AG04449 (cell line): ENCODE measurements at regions not wholly inside any gene's neighbourhood (a gene's known extent, or its start where the extent isn't known, plus 50 kb on each side); places are given as distances from the start of the nearest gene placed in this dataset.

Source experiments
- CTCF ChIA-PET: fragments of 350-600 bp; formaldehyde crosslinking; extraction: SDS; loops from one replicate; lab custom pipeline; 2021; ENCODE audit warnings: antibody characterized with exemption; lab: Yijun Ruan, JAX
- POLR2A ChIA-PET: fragments of 400-600, 350-600 bp; formaldehyde crosslinking; extraction: SDS; loops from one replicate; lab custom pipeline; 2020; ENCODE audit warnings: antibody characterized with exemption, inconsistent platforms; lab: Yijun Ruan, JAX
- DNase-seq: peaks from one replicate; pipeline ENCODE4 v3.0.0-alpha.2; 2010; ENCODE audit warnings: low read depth, low spot score
- H3K4me3 ChIP-seq: 2 replicates; pipeline ENCODE4 v1.5.1; 2011; ENCODE audit warnings: low read depth, mild to moderate bottlenecking, control low read depth, low read length
- CTCF ChIP-seq: IDR thresholded peaks from one replicate; pipeline ENCODE4 v1.5.1; 2011; ENCODE audit warnings: mild to moderate bottlenecking, moderate library complexity, low read length, control low read depth, inconsistent platforms; ENCODE audit not compliant: insufficient read depth; ENCODE audit errors: missing control alignments

GRCh38 chrX:46447384-46447783 lies 97.8 kb downstream of the ZNF674 start:
- POLR2A ChIA-PET, result no interaction called here
- no peak for TF ChIP-seq CTCF
- no peak for DNase-seq
- CTCF ChIA-PET, result no interaction called here
- peak overlapping the region; percentile 76 for H3K4me3 ChIP-seq

- ChIA-PET CTCF (no interaction called here), POLR2A (no interaction called here)
- DNase-seq, result no peak
- H3K4me3 ChIP-seq, result peak overlapping the region; percentile 76
- TF ChIP-seq CTCF, result no peak
Measured at GRCh38 chrX:46446727-46447378, 98.4 kb downstream of the ZNF674 start.

GRCh38 chrX:46444011-46444410 lies 101.2 kb downstream of the ZNF674 start:
- no peak overlapping the region for H3K4me3 ChIP-seq
- peak; percentile 57 for DNase-seq
- CTCF ChIA-PET, result no interaction called here
- POLR2A ChIA-PET, result no interaction called here
- TF ChIP-seq CTCF, result no peak

GRCh38 chrX:46436744-46437143 lies 108.5 kb downstream of the ZNF674 start:
- CTCF ChIA-PET, result no interaction called here
- no peak for TF ChIP-seq CTCF
- H3K4me3 ChIP-seq, result no peak overlapping the region

GRCh38 chrX:46433892-46434291 lies 111.3 kb downstream of the ZNF674 start:
- H3K4me3 ChIP-seq, result no peak overlapping the region
- no peak for TF ChIP-seq CTCF
- no peak for DNase-seq
- ChIA-PET CTCF (no interaction called here), POLR2A (no interaction called here)

More at GRCh38 chrX:46436744-46437143, 108.5 kb downstream of the ZNF674 start:
- no peak for DNase-seq
- POLR2A ChIA-PET, result no interaction called here

- DNase-seq, result no peak
- peak; percentile 55 for TF ChIP-seq CTCF
- CTCF ChIA-PET, result interaction anchor here (0.9 to 3.2 kb wide), 16 partner anchors 10 to 1090 kb away, joined by 3 to 20 read pairs (median 6); no protein-coding TSS in a partner anchor
- H3K4me3 ChIP-seq, result no peak overlapping the region
- POLR2A ChIA-PET, result interaction anchor here (0.6 kb wide), 1 partner anchor 585 kb away, joined by 3 read pairs; no protein-coding TSS in a partner anchor
Measured at GRCh38 chrX:46408553-46409407, 136.4 kb downstream of the ZNF674 start.
